ENCODE measurements at regions not wholly inside any gene's neighbourhood (a gene's known extent, or its start where the extent isn't known, plus 50 kb on each side); places are given as distances from the start of the nearest gene placed in this dataset.

- Histone ChIP-seq H2AFZ (ENCODE audit: control insufficient read depth, low read depth, low read length) (no peak overlapping the region), H4K20me1 (ENCODE audit: control insufficient read depth, insufficient read depth) (no peaks in the 10 kb centered on the region), H3K4me3 (no peak overlapping the region), H3K4me1 (ENCODE audit: control insufficient read depth, insufficient read depth, low read length) (no peaks in the 10 kb centered on the region), H3K27me3 (replicated peaks in 1 of 2; ENCODE audit: control insufficient read depth in 2 of 2, insufficient read depth in 2 of 2, low read length in 1 of 2) (no peaks in the 10 kb centered on the region), H3K4me2 (ENCODE audit: control insufficient read depth, insufficient read depth) (no peak overlapping the region), H3K9ac (ENCODE audit: control insufficient read depth, insufficient read depth, low read length) (no peak overlapping the region), H3K36me3 (ENCODE audit: control insufficient read depth in 2 of 2, insufficient read depth in 2 of 2, low read length in 1 of 2) (no peaks in the 10 kb centered on the region), H3K79me2 (ENCODE audit: control insufficient read depth, insufficient read depth, low read length) (no peaks in the 10 kb centered on the region), H3K9me3 (replicated peaks; ENCODE audit: control insufficient read depth, insufficient read depth, low read length) (no peaks in the 10 kb centered on the region), H3K27ac (ENCODE audit: control insufficient read depth, insufficient read depth) (no peak overlapping the region)
- ChIA-PET SMC1A (ENCODE audit: uncharacterized antibody, unreplicated experiment) (no interaction called here), RAD21 (ENCODE audit: unreplicated experiment) (no interaction called here), POLR2A (no interaction called here), CTCF (no interaction called here)
- ATAC-seq (no peak), DNase-seq (ENCODE audit: low read depth, low spot score) (no peak), FAIRE-seq (no peak)
- no TSS peak for BruUV-seq (replicated peaks)
- intact Hi-C loops (cut with micrococcal nuclease; ENCODE audit: unreplicated experiment): no loop called here
- WGBS (ENCODE audit: insufficient coverage, insufficient replicate concordance, low lambda C conversion rate, missing lambda C conversion rate): 2% methylated on average over 3 of the region's 3 CpGs
- TF ChIP-seq BHLHE40 (IDR thresholded peaks at IDR 0.05; ENCODE audit: borderline replicate concordance in 1 of 2, low read depth in 2 of 2, low read length in 1 of 2): no peak
- TF ChIP-seq SMAD1 (IDR thresholded peaks at IDR 0.05; ENCODE audit: low read depth, partially characterized antibody): no peak
- TF ChIP-seq CHD4 (IDR thresholded peaks at IDR 0.05): no peak
- TF ChIP-seq BCL11A (IDR thresholded peaks at IDR 0.05; ENCODE audit: low read depth, low read length): no peak
- no peak for TF ChIP-seq HDGF (IDR thresholded peaks at IDR 0.05)
- no peak for TF ChIP-seq POLR2AphosphoS5 (IDR thresholded peaks at IDR 0.05; ENCODE audit: low read length)
- no peak for TF ChIP-seq BCLAF1 (IDR thresholded peaks at IDR 0.05)
- in situ Hi-C loops (cut with MboI): no loop called here
Observed at GRCh38 chr1:5012249-5012648, 357.8 kb downstream of the AJAP1 start.
